PC-3 (cell line): ENCODE measurements at regions not wholly inside any gene's neighbourhood (a gene's known extent, or its start where the extent isn't known, plus 50 kb on each side); places are given as distances from the start of the nearest gene placed in this dataset.

Experiments
- EZH2 ChIP-seq: fragments of 300-600 bp; sonication (generic); IDR thresholded peaks from one replicate; pipeline ENCODE4 v1.6.1; 2017; ENCODE audit warnings: antibody characterized with exemption, mild to moderate bottlenecking, low read length; ENCODE audit not compliant: unreplicated experiment
- EZH2phosphoT487 ChIP-seq: fragments of 300-600 bp; sonication (generic); IDR thresholded peaks from 2 replicates; pipeline ENCODE4 v1.6.1; 2018; ENCODE audit warnings: mild to moderate bottlenecking, antibody characterized with exemption, low read length, borderline replicate concordance
- TF ChIP-seq, protein P1 (sequence below): fragments of 300-600 bp; sonication (generic); conservative IDR thresholded peaks from 2 replicates; pipeline ENCODE4 v1.5.1; 2017; ENCODE audit warnings: antibody characterized with exemption, low read depth, mild to moderate bottlenecking, low read length

DNA sequence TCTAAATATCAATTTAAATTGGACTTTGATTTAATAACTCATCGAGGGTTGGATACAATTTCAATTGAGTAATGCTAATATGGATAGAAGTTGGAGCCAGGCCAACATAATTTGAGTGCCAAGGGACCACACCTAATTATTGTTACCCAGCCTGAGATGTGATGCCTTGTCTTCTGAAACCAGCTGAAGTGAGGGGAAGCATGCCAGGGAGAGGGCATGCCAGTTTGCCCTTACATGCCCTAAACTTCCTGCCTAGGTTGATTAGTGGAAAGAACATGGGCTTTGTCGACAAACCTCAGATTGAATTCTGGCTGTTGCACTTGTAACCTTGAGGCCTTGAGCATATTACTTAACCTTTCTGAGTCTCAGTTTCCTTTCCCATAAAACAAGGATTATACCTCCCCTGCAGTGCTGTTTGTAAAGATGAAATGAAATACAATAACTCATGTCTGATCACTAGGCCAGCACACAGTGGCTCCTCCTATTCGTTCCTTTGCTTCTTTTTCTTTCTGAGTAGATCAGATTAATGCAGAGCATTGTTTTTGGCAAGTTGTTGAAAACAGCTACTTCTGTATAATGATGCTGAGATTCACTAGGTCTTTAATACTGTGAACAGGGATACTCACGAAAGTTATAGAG is 412.8 kb downstream of the TLE4 start:
- TF ChIP-seq, protein P1, sequence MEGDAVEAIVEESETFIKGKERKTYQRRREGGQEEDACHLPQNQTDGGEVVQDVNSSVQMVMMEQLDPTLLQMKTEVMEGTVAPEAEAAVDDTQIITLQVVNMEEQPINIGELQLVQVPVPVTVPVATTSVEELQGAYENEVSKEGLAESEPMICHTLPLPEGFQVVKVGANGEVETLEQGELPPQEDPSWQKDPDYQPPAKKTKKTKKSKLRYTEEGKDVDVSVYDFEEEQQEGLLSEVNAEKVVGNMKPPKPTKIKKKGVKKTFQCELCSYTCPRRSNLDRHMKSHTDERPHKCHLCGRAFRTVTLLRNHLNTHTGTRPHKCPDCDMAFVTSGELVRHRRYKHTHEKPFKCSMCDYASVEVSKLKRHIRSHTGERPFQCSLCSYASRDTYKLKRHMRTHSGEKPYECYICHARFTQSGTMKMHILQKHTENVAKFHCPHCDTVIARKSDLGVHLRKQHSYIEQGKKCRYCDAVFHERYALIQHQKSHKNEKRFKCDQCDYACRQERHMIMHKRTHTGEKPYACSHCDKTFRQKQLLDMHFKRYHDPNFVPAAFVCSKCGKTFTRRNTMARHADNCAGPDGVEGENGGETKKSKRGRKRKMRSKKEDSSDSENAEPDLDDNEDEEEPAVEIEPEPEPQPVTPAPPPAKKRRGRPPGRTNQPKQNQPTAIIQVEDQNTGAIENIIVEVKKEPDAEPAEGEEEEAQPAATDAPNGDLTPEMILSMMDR = no peak
- TF ChIP-seq EZH2phosphoT487 (no peak), EZH2 (no peak)
